Endodermal cell (in vitro differentiated cells): ENCODE measurements at regions not wholly inside any gene's neighbourhood (a gene's known extent, or its start where the extent isn't known, plus 50 kb on each side); places are given as distances from the start of the nearest gene placed in this dataset.

Experiments used
- DNase-seq: peaks from one replicate; pipeline ENCODE4 v3.0.0-alpha.2; 2017
- H3K27ac ChIP-seq: 2 replicates; pipeline ENCODE4 v1.5.1; 2013; ENCODE audit warnings: mild to moderate bottlenecking, low read depth, low read length, moderate library complexity
- H3K27me3 ChIP-seq: 2 replicates; pipeline ENCODE4 v1.6.1; 2013; ENCODE audit warnings: mild to moderate bottlenecking, low read length, moderate library complexity; ENCODE audit not compliant: insufficient read depth, control insufficient read depth, poor library complexity, severe bottlenecking
- H3K36me3 ChIP-seq: 2 replicates; pipeline ENCODE4 v1.7.0; 2013; ENCODE audit warnings: mild to moderate bottlenecking, low read length, moderate library complexity; ENCODE audit not compliant: control insufficient read depth, insufficient read depth
- H3K4me1 ChIP-seq: one replicate; pipeline ENCODE4 v1.7.0; 2013; ENCODE audit warnings: low read length; ENCODE audit not compliant: control insufficient read depth, insufficient read depth
- H3K4me3 ChIP-seq: 2 replicates; pipeline ENCODE4 v1.5.1; 2013; ENCODE audit warnings: mild to moderate bottlenecking, low read length, moderate library complexity
- H3K9ac ChIP-seq: 2 replicates; pipeline ENCODE4 v1.6.1; 2013; ENCODE audit warnings: mild to moderate bottlenecking, low read length, moderate library complexity; ENCODE audit not compliant: poor library complexity, severe bottlenecking; ENCODE audit errors: extremely low read depth
- H3K9me3 ChIP-seq: 2 replicates; pipeline ENCODE4 v1.6.1; 2013; ENCODE audit warnings: mild to moderate bottlenecking, low read length, moderate library complexity; ENCODE audit not compliant: control insufficient read depth
- H3K27ac Mint-ChIP-seq: 2 replicates; pipeline ENCODE4 v1.8.0; 2020; ENCODE audit warnings: mixed read lengths
- H3K27me3 Mint-ChIP-seq: 2 replicates; pipeline ENCODE4 v1.8.0; 2021; ENCODE audit warnings: mild to moderate bottlenecking, mixed read lengths; ENCODE audit not compliant: insufficient read depth
- H3K36me3 Mint-ChIP-seq: 2 replicates; pipeline ENCODE4 v1.8.0; 2020; ENCODE audit warnings: low read depth, mixed read lengths
- H3K4me1 Mint-ChIP-seq: 2 replicates; pipeline ENCODE4 v1.8.0; 2020; ENCODE audit warnings: mixed read lengths
- H3K4me3 Mint-ChIP-seq: 2 replicates; pipeline ENCODE4 v1.8.0; 2020; ENCODE audit warnings: mild to moderate bottlenecking, moderate library complexity, mixed read lengths
- H3K9me3 Mint-ChIP-seq: 2 replicates; pipeline ENCODE4 v1.8.0; 2020; ENCODE audit warnings: mild to moderate bottlenecking, mixed read lengths
- CTCF ChIP-seq: fragments of 200-600 bp; sonication (generic); conservative IDR thresholded peaks from 2 replicates; pipeline ENCODE4 v1.5.0; 2021; ENCODE audit warnings: antibody characterized with exemption, mild to moderate bottlenecking
- WGBS, 2 experiments: methylation state at CpG; one replicate each; pipeline versions ENCODE4 v1.1.5 to v1.1.7; 2013; ENCODE audit warnings: missing lambda C conversion rate in 2 of 2, mixed read lengths in 1 of 2; ENCODE audit not compliant: insufficient coverage in 1 of 2, insufficient read length in 1 of 2; 5-methylcytosine and 5-hydroxymethylcytosine counted together

GRCh38 chr7:130878785-130879184, 144.8 kb upstream of the KLF14 start:
- no peak overlapping the region for H3K4me3 ChIP-seq
- DNase-seq: no peak
- H3K9ac ChIP-seq: no peak overlapping the region
- no peaks in the 10 kb centered on the region for H3K9me3 ChIP-seq
- H3K36me3 ChIP-seq: no peaks in the 10 kb centered on the region
- TF ChIP-seq CTCF: no peak
- 60 to 68% methylated on average over 1 to 2 of the region's 2 CpGs for WGBS, 2 experiments
- H3K9me3 Mint-ChIP-seq: no peaks in the 10 kb centered on the region
- no peaks in the 10 kb centered on the region for H3K27me3 ChIP-seq
- peaks cover 11% of the 10 kb centered on the region for H3K4me1 Mint-ChIP-seq
- no peak overlapping the region for H3K27ac ChIP-seq
- H3K27ac Mint-ChIP-seq: no peak overlapping the region
- no peaks in the 10 kb centered on the region for H3K36me3 Mint-ChIP-seq
- H3K4me1 ChIP-seq: peaks cover 5% of the 10 kb centered on the region
- no peaks in the 10 kb centered on the region for H3K27me3 Mint-ChIP-seq
- no peak overlapping the region for H3K4me3 Mint-ChIP-seq

- no peaks in the 10 kb centered on the region for H3K27me3 Mint-ChIP-seq
- no peaks in the 10 kb centered on the region for H3K36me3 Mint-ChIP-seq
- H3K9ac ChIP-seq: no peak overlapping the region
- H3K9me3 ChIP-seq: no peaks in the 10 kb centered on the region
- no peak overlapping the region for H3K4me3 ChIP-seq
- H3K27ac ChIP-seq: no peak overlapping the region
- H3K9me3 Mint-ChIP-seq: no peaks in the 10 kb centered on the region
- no peak for TF ChIP-seq CTCF
- no peak overlapping the region for H3K4me3 Mint-ChIP-seq
- H3K27me3 ChIP-seq: no peaks in the 10 kb centered on the region
- DNase-seq: no peak
- peaks cover 11% of the 10 kb centered on the region for H3K4me1 Mint-ChIP-seq
- H3K4me1 ChIP-seq: peaks cover 5% of the 10 kb centered on the region
- no peak overlapping the region for H3K27ac Mint-ChIP-seq
- WGBS, 2 experiments: 96 to 100% methylated on average over 1 to 2 of the region's 2 CpGs
- H3K36me3 ChIP-seq: no peaks in the 10 kb centered on the region
Measured at GRCh38 chr7:130879191-130879590, 145.2 kb upstream of the KLF14 start.

GRCh38 chr7:130880668-130881067, 146.7 kb upstream of the KLF14 start:
- no peak overlapping the region for H3K27ac Mint-ChIP-seq
- Histone ChIP-seq H3K9ac (no peak overlapping the region), H3K4me3 (no peak overlapping the region), H3K4me1 (peaks cover 5% of the 10 kb centered on the region), H3K27ac (peak overlapping the region; percentile 86), H3K9me3 (no peaks in the 10 kb centered on the region), H3K27me3 (no peaks in the 10 kb centered on the region), H3K36me3 (no peaks in the 10 kb centered on the region)
- H3K27me3 Mint-ChIP-seq: no peaks in the 10 kb centered on the region
- peaks cover 18% of the 10 kb centered on the region for H3K4me1 Mint-ChIP-seq
- WGBS, 2 experiments: 81 to 91% methylated on average over 5 of the region's 5 CpGs
- no peak for TF ChIP-seq CTCF
- H3K4me3 Mint-ChIP-seq: no peak overlapping the region
- H3K9me3 Mint-ChIP-seq: no peaks in the 10 kb centered on the region
- DNase-seq: no peak
- H3K36me3 Mint-ChIP-seq: no peaks in the 10 kb centered on the region
